ENCODE measurements at regions not wholly inside any gene's neighbourhood (a gene's known extent, or its start where the extent isn't known, plus 50 kb on each side); places are given as distances from the start of the nearest gene placed in this dataset.

DNA sequence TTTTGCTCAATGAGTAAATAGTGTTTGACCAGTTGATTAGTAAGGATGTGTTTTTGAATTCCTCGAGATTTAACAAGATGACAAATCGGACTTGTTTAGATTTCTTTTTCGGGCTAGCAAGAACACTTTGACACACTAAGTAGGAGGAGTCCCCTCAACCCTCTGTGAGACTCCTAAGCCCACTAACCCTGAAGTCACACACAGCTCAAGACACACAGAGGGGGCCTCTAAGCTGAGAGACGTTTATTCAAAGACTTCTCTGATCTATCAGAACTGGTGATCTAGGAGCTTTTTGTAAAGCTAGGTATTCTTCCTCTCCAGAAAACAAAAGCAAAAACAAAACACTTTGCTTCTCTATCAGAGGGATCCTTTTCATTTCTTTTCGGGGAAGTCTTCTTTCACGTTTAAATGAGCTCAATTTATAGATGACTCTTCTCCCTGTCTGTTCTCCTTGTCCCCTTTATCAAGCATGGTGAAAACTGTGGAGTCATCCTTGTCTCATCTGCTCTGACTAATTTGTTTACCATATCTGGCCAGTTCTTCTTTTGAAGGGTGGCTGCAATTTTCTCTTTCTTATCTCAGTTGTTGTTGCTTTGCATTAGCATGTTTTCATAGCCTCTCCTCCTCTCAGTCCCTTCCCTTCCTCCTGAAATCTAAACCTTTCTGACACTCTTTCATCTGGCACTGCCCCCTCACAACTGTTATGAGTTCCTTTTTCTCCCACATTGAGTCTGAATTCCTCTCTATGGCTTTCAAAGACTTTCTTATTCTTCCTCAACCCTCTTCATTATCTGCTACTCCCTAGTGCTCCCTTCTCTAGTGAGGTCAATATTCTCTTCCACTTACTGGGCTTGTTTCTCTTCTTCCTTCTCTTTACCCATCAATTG lies 68.5 kb upstream of the RAI14 start:
- peak; percentile 79 for DNase-seq (ENCODE audit: low read depth)

DNA sequence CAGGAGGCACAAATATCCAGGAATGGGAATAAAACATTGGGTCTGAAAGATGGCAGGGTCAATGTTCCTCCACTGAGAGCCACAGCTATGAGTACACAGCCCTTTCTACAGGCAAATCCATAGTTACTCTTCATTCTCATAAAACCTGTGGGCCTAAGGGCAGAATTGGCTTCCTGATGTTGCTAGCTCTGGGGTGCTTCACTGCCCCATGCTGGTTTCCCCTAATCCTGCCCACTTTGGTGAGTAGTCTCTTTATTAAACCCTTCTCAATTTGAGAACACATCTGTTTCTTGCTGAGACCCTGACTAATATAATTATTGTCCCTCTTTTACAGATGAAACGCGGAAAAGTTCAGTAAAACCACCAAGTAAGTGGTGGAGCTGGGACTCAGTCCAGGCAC lies 66.3 kb upstream of the RAI14 start:
- DNase-seq (ENCODE audit: low read depth), result no peak

DNA sequence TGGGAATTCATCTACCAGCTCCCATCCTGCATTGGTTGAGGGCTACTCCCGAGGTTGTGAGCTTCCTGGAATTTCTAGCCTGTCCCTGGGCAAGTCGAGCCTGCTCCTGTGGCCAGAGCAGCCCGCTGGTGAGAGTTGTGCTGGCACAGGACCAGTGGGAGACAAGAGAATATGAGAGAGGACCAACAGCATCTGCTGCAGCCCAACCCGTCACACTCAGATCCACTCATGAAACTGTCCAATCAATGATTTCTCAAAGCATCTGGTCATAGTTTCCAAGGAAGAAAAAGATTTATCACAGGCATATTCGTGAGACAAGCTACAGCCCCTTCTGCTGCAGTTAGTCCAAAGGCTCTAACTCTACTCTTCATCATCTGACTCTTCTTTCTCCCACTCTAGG lies 64.4 kb upstream of the RAI14 start:
- DNase-seq (ENCODE audit: low read depth), result no peak

DNA sequence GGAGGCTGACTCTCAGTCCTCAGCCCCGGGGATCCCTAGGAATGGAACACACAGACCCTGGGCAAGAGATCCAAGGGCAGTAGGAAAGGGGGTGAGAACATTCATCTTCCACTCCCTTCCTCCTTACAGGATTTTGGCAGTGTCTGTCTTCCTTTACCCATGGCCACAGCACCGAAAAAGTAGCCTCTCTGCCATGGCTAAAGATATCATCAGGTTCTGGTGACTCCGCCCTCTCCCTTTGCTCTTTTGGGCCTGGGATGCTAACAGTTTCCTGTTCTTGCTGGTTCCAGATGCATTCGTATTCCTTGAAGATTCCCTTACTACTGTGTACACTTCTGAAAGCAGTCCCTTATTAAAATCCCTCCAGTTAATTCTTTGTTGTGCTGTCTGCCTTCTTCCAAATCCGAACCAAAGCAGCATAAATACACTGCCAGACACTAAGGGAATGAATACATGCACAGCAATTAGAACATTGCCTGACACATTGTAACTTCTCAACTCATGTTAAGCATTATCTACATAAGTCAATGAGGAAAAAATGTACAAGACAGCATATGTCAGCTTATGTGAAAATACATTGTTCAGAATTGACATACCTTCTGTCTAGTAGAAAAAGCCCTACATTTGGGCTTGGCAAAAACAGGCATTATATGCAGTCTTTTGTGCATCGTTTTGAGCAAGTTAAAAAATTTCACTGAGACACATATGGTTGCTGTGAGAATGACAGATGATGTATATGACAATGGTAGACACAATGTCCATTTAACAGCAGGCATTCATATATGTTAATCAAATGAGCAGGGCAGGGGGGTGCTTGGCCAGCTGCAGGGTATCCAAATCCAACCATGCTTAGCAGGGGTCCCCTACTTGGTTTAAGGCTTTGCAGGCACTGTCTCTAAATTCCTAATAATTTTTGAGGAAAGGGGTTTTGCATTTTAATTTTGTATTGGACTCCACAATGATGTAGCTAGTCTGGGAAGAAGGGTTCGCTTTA lies 58.8 kb upstream of the RAI14 start:
- DNase-seq (ENCODE audit: low read depth), result no peak

DNA sequence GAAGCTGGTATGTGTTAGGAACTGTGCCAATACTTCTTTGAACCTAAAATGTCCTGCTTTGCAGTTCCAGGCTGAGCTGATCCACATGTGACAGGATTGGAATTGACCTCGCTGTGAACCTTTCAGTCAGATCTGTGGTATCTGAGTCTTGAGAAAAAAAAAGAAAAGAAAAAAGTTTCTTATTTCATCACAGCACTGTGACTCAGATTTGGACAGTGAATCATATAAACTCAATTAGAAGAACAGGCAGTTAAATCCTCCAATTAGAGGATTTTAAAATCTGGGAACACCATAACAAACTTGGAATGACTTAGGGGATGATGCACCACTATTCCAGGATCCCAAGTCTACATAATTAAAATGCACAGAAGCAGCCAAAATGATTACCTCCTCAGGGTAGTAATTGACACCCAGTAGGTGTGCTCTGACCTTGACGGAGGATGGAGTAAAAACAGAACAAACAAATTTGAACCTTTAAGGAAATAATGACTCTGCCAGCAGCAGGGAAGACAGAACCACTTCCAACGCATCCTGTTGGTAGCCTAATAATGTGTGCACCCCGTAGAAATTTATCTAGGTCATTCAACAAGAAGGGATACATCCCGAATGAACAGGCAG lies 57.8 kb upstream of the RAI14 start:
- peak; percentile 99 for DNase-seq (ENCODE audit: low read depth)

DNA sequence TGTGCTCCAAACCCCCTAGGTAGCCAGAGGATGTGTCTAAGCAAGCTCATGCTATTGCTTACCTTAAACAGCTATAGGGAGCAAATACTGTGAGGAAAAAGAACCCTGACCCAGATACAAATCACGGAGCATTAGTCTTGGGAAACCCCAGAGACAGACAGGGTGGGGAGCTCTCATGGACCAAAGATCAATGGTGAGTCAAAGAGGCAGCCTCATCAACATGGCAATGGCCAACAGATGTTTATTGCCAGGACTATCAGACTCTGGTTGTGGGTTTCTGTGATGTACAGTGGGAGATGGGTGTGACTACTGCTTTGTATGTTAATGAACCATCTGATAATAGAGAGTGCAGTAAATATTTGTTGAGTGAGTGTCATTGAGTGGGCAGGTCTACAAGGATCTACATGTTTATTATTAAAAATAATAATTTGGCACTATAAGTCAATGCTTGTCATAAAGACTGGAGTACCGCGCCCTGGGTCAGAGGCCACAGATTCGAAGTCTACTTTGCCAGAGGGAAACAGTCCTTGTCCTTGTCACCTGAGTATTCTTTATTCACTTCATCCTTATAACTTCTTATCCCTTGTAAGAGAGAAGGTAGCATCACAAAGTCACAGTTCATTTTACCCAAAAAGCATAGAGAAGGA lies 56.5 kb upstream of the RAI14 start:
- DNase-seq (ENCODE audit: low read depth), result no peak

DNA sequence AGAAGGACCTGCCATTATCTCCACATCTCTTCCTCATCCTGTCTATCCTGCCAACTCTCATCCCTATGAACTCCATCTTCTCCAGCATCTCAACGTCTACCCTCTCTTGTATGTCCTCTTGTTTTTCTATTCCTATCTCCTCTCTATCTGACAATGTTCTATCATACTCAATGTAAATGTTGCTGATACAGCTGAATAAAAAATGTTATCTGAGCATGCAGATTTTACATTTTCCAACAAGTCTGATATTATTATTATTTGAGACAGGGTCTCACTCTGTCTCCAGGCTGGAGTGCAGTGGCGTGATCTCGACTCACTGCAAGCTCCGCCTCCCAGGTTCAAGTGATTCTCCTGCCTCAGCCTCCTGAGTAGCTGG lies 56.0 kb upstream of the RAI14 start:
- DNase-seq (ENCODE audit: low read depth), result no peak

DNA sequence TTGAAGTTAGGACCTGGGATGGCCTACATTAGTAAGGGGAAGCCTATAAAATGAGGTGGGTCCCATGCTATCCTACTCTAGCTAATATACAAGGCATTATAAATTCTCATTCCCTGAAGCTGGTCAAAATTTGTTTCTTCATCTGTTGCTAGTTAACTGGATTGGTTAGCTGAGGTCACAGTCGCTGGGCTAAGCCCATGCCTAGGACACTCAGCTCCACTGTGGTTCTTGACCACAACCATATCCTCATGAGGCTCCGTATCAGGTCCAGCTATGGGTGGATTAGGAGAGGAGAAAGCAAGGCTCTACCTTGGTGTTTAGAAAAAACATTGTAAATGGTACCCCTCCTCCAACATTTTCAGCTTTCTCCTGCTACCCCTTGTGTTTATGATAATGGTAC lies 52.8 kb upstream of the RAI14 start:
- DNase-seq (ENCODE audit: low read depth), result no peak

DNA sequence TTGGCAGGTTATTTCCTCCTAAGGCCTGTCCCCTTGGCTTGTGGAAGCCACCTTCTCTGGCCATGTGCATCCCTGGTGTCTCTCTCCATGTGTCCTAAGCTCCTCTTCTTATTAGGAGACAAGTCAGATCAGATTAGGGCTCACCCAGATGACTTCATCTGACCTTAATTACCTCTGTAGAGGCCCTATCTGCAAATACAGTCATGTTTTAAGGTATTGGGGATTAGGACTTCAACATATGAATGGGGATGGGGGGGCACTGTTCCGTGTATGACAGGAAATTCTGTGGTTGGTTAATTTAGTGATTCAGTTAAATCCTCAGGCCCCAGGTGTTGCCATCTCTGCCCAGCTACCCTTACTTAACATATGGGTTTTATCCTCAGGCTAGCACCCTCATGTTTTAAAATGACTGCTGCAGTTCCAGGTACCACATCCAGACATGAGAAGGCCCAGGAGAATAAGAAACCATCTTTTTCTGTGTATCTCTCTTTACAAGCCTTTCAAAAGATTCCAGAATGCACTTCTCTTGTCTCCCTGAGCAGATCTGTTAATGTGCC lies 51.9 kb upstream of the RAI14 start:
- DNase-seq (ENCODE audit: low read depth), result no peak

DNA sequence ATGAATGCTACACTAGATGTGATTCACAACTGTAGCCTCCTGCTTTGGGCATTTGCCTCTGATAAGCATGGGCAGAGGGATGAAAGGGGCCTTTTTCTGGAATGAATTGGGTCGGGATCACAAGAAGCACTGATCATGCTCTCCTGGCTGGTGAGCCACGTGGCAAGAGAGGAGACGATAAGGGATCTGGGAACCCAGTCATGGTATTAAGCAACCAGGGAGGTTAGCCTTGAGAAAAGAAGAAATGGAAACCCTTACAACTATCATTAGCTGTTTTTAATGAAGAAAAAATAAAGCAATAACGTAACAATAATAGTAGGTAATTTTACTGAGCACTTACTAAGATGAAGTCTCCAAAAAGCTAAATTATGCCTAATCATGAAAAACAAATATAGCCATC lies 50.0 kb upstream of the RAI14 start:
- no peak for DNase-seq (ENCODE audit: low read depth)
